ENCODE measurements at regions not wholly inside any gene's neighbourhood (a gene's known extent, or its start where the extent isn't known, plus 50 kb on each side); places are given as distances from the start of the nearest gene placed in this dataset.

DNA sequence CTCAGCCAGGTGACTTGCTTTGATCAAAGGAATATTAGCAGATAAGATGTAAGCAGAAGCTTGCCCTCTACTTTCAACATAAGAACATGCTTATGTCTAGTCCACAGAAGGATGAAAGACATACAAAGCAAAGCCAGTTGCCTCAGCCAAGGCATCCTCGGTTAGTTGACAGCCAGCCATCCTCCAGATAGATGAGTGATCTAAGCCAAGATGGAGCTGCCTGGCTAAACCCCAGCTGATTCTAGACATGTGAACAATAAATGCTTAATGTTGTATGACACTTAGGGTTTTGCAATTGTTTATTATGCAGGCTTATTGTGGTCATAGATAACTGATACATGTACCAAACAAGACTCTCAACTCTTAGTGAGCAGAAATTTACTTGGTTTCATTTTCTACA lies 157.6 kb upstream of the TMTC2 start (continued):
- TF ChIP-seq, protein P1, sequence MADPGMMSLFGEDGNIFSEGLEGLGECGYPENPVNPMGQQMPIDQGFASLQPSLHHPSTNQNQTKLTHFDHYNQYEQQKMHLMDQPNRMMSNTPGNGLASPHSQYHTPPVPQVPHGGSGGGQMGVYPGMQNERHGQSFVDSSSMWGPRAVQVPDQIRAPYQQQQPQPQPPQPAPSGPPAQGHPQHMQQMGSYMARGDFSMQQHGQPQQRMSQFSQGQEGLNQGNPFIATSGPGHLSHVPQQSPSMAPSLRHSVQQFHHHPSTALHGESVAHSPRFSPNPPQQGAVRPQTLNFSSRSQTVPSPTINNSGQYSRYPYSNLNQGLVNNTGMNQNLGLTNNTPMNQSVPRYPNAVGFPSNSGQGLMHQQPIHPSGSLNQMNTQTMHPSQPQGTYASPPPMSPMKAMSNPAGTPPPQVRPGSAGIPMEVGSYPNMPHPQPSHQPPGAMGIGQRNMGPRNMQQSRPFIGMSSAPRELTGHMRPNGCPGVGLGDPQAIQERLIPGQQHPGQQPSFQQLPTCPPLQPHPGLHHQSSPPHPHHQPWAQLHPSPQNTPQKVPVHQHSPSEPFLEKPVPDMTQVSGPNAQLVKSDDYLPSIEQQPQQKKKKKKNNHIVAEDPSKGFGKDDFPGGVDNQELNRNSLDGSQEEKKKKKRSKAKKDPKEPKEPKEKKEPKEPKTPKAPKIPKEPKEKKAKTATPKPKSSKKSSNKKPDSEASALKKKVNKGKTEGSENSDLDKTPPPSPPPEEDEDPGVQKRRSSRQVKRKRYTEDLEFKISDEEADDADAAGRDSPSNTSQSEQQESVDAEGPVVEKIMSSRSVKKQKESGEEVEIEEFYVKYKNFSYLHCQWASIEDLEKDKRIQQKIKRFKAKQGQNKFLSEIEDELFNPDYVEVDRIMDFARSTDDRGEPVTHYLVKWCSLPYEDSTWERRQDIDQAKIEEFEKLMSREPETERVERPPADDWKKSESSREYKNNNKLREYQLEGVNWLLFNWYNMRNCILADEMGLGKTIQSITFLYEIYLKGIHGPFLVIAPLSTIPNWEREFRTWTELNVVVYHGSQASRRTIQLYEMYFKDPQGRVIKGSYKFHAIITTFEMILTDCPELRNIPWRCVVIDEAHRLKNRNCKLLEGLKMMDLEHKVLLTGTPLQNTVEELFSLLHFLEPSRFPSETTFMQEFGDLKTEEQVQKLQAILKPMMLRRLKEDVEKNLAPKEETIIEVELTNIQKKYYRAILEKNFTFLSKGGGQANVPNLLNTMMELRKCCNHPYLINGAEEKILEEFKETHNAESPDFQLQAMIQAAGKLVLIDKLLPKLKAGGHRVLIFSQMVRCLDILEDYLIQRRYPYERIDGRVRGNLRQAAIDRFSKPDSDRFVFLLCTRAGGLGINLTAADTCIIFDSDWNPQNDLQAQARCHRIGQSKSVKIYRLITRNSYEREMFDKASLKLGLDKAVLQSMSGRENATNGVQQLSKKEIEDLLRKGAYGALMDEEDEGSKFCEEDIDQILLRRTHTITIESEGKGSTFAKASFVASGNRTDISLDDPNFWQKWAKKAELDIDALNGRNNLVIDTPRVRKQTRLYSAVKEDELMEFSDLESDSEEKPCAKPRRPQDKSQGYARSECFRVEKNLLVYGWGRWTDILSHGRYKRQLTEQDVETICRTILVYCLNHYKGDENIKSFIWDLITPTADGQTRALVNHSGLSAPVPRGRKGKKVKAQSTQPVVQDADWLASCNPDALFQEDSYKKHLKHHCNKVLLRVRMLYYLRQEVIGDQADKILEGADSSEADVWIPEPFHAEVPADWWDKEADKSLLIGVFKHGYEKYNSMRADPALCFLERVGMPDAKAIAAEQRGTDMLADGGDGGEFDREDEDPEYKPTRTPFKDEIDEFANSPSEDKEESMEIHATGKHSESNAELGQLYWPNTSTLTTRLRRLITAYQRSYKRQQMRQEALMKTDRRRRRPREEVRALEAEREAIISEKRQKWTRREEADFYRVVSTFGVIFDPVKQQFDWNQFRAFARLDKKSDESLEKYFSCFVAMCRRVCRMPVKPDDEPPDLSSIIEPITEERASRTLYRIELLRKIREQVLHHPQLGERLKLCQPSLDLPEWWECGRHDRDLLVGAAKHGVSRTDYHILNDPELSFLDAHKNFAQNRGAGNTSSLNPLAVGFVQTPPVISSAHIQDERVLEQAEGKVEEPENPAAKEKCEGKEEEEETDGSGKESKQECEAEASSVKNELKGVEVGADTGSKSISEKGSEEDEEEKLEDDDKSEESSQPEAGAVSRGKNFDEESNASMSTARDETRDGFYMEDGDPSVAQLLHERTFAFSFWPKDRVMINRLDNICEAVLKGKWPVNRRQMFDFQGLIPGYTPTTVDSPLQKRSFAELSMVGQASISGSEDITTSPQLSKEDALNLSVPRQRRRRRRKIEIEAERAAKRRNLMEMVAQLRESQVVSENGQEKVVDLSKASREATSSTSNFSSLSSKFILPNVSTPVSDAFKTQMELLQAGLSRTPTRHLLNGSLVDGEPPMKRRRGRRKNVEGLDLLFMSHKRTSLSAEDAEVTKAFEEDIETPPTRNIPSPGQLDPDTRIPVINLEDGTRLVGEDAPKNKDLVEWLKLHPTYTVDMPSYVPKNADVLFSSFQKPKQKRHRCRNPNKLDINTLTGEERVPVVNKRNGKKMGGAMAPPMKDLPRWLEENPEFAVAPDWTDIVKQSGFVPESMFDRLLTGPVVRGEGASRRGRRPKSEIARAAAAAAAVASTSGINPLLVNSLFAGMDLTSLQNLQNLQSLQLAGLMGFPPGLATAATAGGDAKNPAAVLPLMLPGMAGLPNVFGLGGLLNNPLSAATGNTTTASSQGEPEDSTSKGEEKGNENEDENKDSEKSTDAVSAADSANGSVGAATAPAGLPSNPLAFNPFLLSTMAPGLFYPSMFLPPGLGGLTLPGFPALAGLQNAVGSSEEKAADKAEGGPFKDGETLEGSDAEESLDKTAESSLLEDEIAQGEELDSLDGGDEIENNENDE (IDR thresholded peaks at IDR 0.05; ENCODE audit: insufficient replicate concordance, low read length): no peak
